ENCODE measurements at regions not wholly inside any gene's neighbourhood (a gene's known extent, or its start where the extent isn't known, plus 50 kb on each side); places are given as distances from the start of the nearest gene placed in this dataset.

DNA sequence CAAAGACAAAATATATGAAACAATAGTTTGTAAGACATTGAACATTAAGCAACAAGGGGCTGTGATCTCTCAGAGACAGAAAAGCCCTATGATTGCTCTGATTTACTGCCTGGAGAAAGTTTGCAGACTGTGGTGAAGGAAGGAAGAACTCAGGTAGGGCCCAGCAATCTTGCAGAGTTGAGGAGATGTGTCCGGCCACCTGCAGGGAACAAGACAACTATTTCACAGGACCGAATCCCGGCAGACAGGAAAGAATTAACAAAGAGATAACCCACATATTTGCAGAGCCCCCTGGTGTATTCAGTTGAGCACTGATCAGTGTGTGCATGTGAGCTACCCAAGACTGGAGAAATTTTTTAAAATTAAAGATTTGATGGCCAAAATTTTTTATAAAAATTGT, 58.3 kb upstream of the FMN2 start:
- peaks cover 36% of the 10 kb centered on the region for H3K27me3 Mint-ChIP-seq
- H3K27ac Mint-ChIP-seq, result no peak overlapping the region
- TF ChIP-seq, protein P1, sequence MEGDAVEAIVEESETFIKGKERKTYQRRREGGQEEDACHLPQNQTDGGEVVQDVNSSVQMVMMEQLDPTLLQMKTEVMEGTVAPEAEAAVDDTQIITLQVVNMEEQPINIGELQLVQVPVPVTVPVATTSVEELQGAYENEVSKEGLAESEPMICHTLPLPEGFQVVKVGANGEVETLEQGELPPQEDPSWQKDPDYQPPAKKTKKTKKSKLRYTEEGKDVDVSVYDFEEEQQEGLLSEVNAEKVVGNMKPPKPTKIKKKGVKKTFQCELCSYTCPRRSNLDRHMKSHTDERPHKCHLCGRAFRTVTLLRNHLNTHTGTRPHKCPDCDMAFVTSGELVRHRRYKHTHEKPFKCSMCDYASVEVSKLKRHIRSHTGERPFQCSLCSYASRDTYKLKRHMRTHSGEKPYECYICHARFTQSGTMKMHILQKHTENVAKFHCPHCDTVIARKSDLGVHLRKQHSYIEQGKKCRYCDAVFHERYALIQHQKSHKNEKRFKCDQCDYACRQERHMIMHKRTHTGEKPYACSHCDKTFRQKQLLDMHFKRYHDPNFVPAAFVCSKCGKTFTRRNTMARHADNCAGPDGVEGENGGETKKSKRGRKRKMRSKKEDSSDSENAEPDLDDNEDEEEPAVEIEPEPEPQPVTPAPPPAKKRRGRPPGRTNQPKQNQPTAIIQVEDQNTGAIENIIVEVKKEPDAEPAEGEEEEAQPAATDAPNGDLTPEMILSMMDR (IDR thresholded peaks at IDR 0.05; ENCODE audit: unreplicated experiment), result no peak
- H3K4me3 Mint-ChIP-seq (ENCODE audit: low read depth), result no peak overlapping the region
- H3K36me3 Mint-ChIP-seq (ENCODE audit: insufficient read depth), result no peaks in the 10 kb centered on the region
- DNase-seq (ENCODE audit: low spot score, unreplicated experiment), result no peak
- H3K9me3 Mint-ChIP-seq (ENCODE audit: low read depth), result peaks cover 9% of the 10 kb centered on the region
- peaks cover 1% of the 10 kb centered on the region for H3K4me1 Mint-ChIP-seq (ENCODE audit: low read depth)

DNA sequence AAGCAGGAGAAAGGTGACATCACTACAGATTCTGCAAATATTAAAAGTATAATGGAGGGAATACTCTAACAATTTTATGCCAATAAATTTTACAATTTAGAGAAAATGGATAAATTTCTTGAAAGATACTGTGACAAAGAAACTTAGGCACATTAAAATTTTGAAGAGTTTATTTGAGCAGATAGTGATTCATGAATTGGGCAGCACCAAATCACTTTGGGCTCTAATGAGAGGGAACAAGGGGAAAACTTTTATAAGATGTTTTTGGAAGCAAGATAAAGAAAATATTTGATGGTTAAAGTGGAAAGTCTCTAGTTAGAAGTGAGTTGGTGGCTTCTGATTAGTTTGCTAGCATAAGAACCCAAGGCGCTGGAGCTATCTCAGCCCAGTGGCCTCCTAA, 55.2 kb upstream of the FMN2 start:
- H3K4me3 Mint-ChIP-seq (ENCODE audit: low read depth), result no peak overlapping the region
- H3K4me1 Mint-ChIP-seq (ENCODE audit: low read depth), result no peaks in the 10 kb centered on the region
- H3K9me3 Mint-ChIP-seq (ENCODE audit: low read depth), result peaks cover 9% of the 10 kb centered on the region
- DNase-seq (ENCODE audit: low spot score, unreplicated experiment), result no peak
- peaks cover 24% of the 10 kb centered on the region for H3K27me3 Mint-ChIP-seq
- TF ChIP-seq, protein P1 (IDR thresholded peaks at IDR 0.05; ENCODE audit: unreplicated experiment), result no peak
- H3K27ac Mint-ChIP-seq, result no peak overlapping the region
- no peaks in the 10 kb centered on the region for H3K36me3 Mint-ChIP-seq (ENCODE audit: insufficient read depth)
